ENCODE measurements at regions not wholly inside any gene's neighbourhood (a gene's known extent, or its start where the extent isn't known, plus 50 kb on each side); places are given as distances from the start of the nearest gene placed in this dataset.

GRCh38 chrX:16251782-16252181 is 84.5 kb downstream of the MAGEB17 start:
- no peaks in the 10 kb centered on the region for H3K4me1 ChIP-seq
- TF ChIP-seq POLR2A (IDR thresholded peaks at IDR 0.05) (no peak), CTCF (IDR thresholded peaks at IDR 0.05) (no peak)

GRCh38 chrX:16258882-16259281 is 91.6 kb downstream of the MAGEB17 start:
- TF ChIP-seq POLR2A (IDR thresholded peaks at IDR 0.05) = no peak
- no peak for TF ChIP-seq CTCF (IDR thresholded peaks at IDR 0.05)

More at GRCh38 chrX:16251782-16252181, 84.5 kb downstream of the MAGEB17 start:
- intact Hi-C loops (cut with DNase I; ENCODE audit: low total_unique reads) = no loop called here
- H3K36me3 ChIP-seq = no peaks in the 10 kb centered on the region
- H3K27ac ChIP-seq = no peak overlapping the region
- no peak for DNase-seq
- H3K4me3 ChIP-seq = no peak overlapping the region
- H3K9me3 ChIP-seq = no peaks in the 10 kb centered on the region
- no peaks in the 10 kb centered on the region for H3K27me3 ChIP-seq

GRCh38 chrX:16267431-16267830 is 100.2 kb downstream of the MAGEB17 start:
- H3K4me3 ChIP-seq = no peak overlapping the region
- no peaks in the 10 kb centered on the region for H3K27me3 ChIP-seq
- H3K4me1 ChIP-seq = no peaks in the 10 kb centered on the region
- H3K9me3 ChIP-seq = no peaks in the 10 kb centered on the region
- intact Hi-C loops (cut with DNase I; ENCODE audit: low total_unique reads) = no loop called here
- no peak overlapping the region for H3K27ac ChIP-seq
- no peak for TF ChIP-seq POLR2A (IDR thresholded peaks at IDR 0.05)
- TF ChIP-seq CTCF (IDR thresholded peaks at IDR 0.05) = no peak
- no peaks in the 10 kb centered on the region for H3K36me3 ChIP-seq
- no peak for DNase-seq

More at GRCh38 chrX:16258882-16259281, 91.6 kb downstream of the MAGEB17 start:
- H3K27me3 ChIP-seq = no peaks in the 10 kb centered on the region
- H3K36me3 ChIP-seq = no peaks in the 10 kb centered on the region
- intact Hi-C loops (cut with DNase I; ENCODE audit: low total_unique reads) = no loop called here
- H3K9me3 ChIP-seq = no peaks in the 10 kb centered on the region
- no peak for DNase-seq
- no peaks in the 10 kb centered on the region for H3K4me1 ChIP-seq
- no peak overlapping the region for H3K27ac ChIP-seq
- no peak overlapping the region for H3K4me3 ChIP-seq

- TF ChIP-seq POLR2A (IDR thresholded peaks at IDR 0.05) = no peak
- no peak overlapping the region for H3K4me3 ChIP-seq
- intact Hi-C loops (cut with DNase I; ENCODE audit: low total_unique reads) = no loop called here
These were observed 100.9 kb downstream of the MAGEB17 start for GRCh38 chrX:16268206-16268605.

GRCh38 chrX:16278927-16279326 is 111.6 kb downstream of the MAGEB17 start:
- H3K4me3 ChIP-seq = no peak overlapping the region
- TF ChIP-seq POLR2A (IDR thresholded peaks at IDR 0.05) = no peak
- intact Hi-C loops (cut with DNase I; ENCODE audit: low total_unique reads) = no loop called here
- no peak overlapping the region for H3K27ac ChIP-seq
- no peaks in the 10 kb centered on the region for H3K9me3 ChIP-seq
- no peaks in the 10 kb centered on the region for H3K4me1 ChIP-seq
- no peaks in the 10 kb centered on the region for H3K27me3 ChIP-seq
- H3K36me3 ChIP-seq = no peaks in the 10 kb centered on the region
- no peak for DNase-seq

More at GRCh38 chrX:16268206-16268605, 100.9 kb downstream of the MAGEB17 start:
- Histone ChIP-seq H3K9me3 (no peaks in the 10 kb centered on the region), H3K27me3 (no peaks in the 10 kb centered on the region), H3K27ac (no peak overlapping the region), H3K4me1 (no peaks in the 10 kb centered on the region), H3K36me3 (no peaks in the 10 kb centered on the region)
- DNase-seq = no peak

- no peaks in the 10 kb centered on the region for H3K4me1 ChIP-seq
- no peaks in the 10 kb centered on the region for H3K9me3 ChIP-seq
- no peak for TF ChIP-seq POLR2A (IDR thresholded peaks at IDR 0.05)
- no peak for TF ChIP-seq CTCF (IDR thresholded peaks at IDR 0.05)
- DNase-seq = no peak
- H3K27ac ChIP-seq = no peak overlapping the region
- intact Hi-C loops (cut with DNase I; ENCODE audit: low total_unique reads) = no loop called here
- no peaks in the 10 kb centered on the region for H3K27me3 ChIP-seq
- no peak overlapping the region for H3K4me3 ChIP-seq
- H3K36me3 ChIP-seq = no peaks in the 10 kb centered on the region
These were observed 114.9 kb downstream of the MAGEB17 start for GRCh38 chrX:16282209-16282608.
